Hepatocyte (in vitro differentiated cells): ENCODE measurements at regions not wholly inside any gene's neighbourhood (a gene's known extent, or its start where the extent isn't known, plus 50 kb on each side); places are given as distances from the start of the nearest gene placed in this dataset.

Source experiments
- CTCF ChIP-seq: fragments of 200-600 bp; sonication (generic); IDR thresholded peaks from 2 replicates; pipeline ENCODE4 v1.5.1; 2016; ENCODE audit warnings: antibody characterized with exemption, mild to moderate bottlenecking; ENCODE audit not compliant: poor library complexity
- EZH2phosphoT487 ChIP-seq: fragments of 200-600 bp; sonication (generic); IDR thresholded peaks from one replicate; pipeline ENCODE4 v1.6.1; 2018; ENCODE audit warnings: antibody characterized with exemption, mild to moderate bottlenecking, low read depth, moderate library complexity; ENCODE audit not compliant: unreplicated experiment, severe bottlenecking

- TF ChIP-seq CTCF (no peak), EZH2phosphoT487 (no peak)
These were observed 91.2 kb upstream of the TNRC6C start for GRCh38 chr17:77867308-77867781.
